Astrocyte (in vitro differentiated cells and primary cell): ENCODE measurements at regions not wholly inside any gene's neighbourhood (a gene's known extent, or its start where the extent isn't known, plus 50 kb on each side); places are given as distances from the start of the nearest gene placed in this dataset.

Experiments
- DNase-seq: peaks from one replicate; pipeline ENCODE4 v3.0.0-alpha.2; 2010; ENCODE audit warnings: low read depth
- FAIRE-seq: peaks from 2 replicates; lab custom pipeline; 2011; peaks lifted over from hg19 to GRCh38; lab: Jason Lieb, UNC
- H2AFZ ChIP-seq: 2 replicates; pipeline ENCODE4 v1.6.0; 2012; ENCODE audit warnings: low read depth, low read length, inconsistent platforms
- H3K27ac ChIP-seq: 2 replicates; pipeline ENCODE4 v1.5.1; 2011; ENCODE audit warnings: low read depth, low read length, inconsistent platforms
- H3K27me3 ChIP-seq: 2 replicates; pipeline ENCODE4 v1.6.0; 2011; ENCODE audit warnings: low read length, inconsistent platforms; ENCODE audit not compliant: insufficient read depth
- H3K36me3 ChIP-seq: 2 replicates; pipeline ENCODE4 v1.5.1; 2011; ENCODE audit warnings: low read length, inconsistent platforms; ENCODE audit not compliant: insufficient read depth
- H3K4me1 ChIP-seq: 2 replicates; pipeline ENCODE4 v1.5.1; 2011; ENCODE audit warnings: low read length, inconsistent platforms; ENCODE audit not compliant: insufficient read depth
- H3K4me2 ChIP-seq: 2 replicates; pipeline ENCODE4 v1.6.0; 2012; ENCODE audit warnings: low read length, inconsistent platforms
- H3K4me3 ChIP-seq: 2 replicates; pipeline ENCODE4 v1.5.1; 2011; ENCODE audit warnings: low read depth, mild to moderate bottlenecking, low read length, inconsistent platforms; ENCODE audit not compliant: insufficient read depth
- H3K79me2 ChIP-seq: 2 replicates; pipeline ENCODE4 v1.6.0; 2012; ENCODE audit warnings: mild to moderate bottlenecking, low read length, inconsistent platforms; ENCODE audit not compliant: insufficient read depth
- H3K9ac ChIP-seq: 2 replicates; pipeline ENCODE4 v1.6.0; 2012; ENCODE audit warnings: mild to moderate bottlenecking, low read length, inconsistent platforms
- H3K9me3 ChIP-seq: 2 replicates; pipeline ENCODE4 v1.5.1; 2012; ENCODE audit warnings: low read depth, mild to moderate bottlenecking, low read length, inconsistent platforms; ENCODE audit not compliant: insufficient read depth
- H4K20me1 ChIP-seq: 2 replicates; pipeline ENCODE4 v1.6.0; 2012; ENCODE audit warnings: low read length, inconsistent platforms; ENCODE audit not compliant: insufficient read depth
- H3K27ac Mint-ChIP-seq: one replicate; pipeline ENCODE4 v1.8.0; 2021; ENCODE audit warnings: mild to moderate bottlenecking, mixed read lengths; ENCODE audit not compliant: unreplicated experiment
- H3K27me3 Mint-ChIP-seq: one replicate; pipeline ENCODE4 v1.8.0; 2021; ENCODE audit warnings: low read depth, mixed read lengths; ENCODE audit not compliant: unreplicated experiment
- H3K36me3 Mint-ChIP-seq: one replicate; pipeline ENCODE4 v1.8.0; 2021; ENCODE audit warnings: low read depth, mixed read lengths; ENCODE audit not compliant: unreplicated experiment
- H3K4me1 Mint-ChIP-seq: one replicate; pipeline ENCODE4 v1.8.0; 2021; ENCODE audit warnings: low read depth, mixed read lengths; ENCODE audit not compliant: unreplicated experiment
- H3K4me3 Mint-ChIP-seq: one replicate; pipeline ENCODE4 v1.8.0; 2021; ENCODE audit warnings: mild to moderate bottlenecking, moderate library complexity, mixed read lengths; ENCODE audit not compliant: unreplicated experiment
- H3K9me3 Mint-ChIP-seq: one replicate; pipeline ENCODE4 v1.8.0; 2021; ENCODE audit warnings: mild to moderate bottlenecking, mixed read lengths; ENCODE audit not compliant: unreplicated experiment
- CTCF ChIP-seq: IDR thresholded peaks from 2 replicates; pipeline ENCODE4 v1.5.1; 2011; ENCODE audit warnings: low read depth, mild to moderate bottlenecking, inconsistent platforms, low read length, moderate library complexity; ENCODE audit not compliant: insufficient read depth
- EZH2 ChIP-seq: IDR thresholded peaks from 2 replicates; pipeline ENCODE4 v1.6.1; 2012; ENCODE audit warnings: mild to moderate bottlenecking, low read length, inconsistent platforms; ENCODE audit not compliant: insufficient read depth

GRCh38 chr3:29201604-29202003 lies 79.3 kb upstream of the RBMS3 start:
- H3K4me3 ChIP-seq = no peak overlapping the region
- H3K4me2 ChIP-seq = no peak overlapping the region
- Mint-ChIP-seq H3K27ac (no peak overlapping the region), H3K4me1 (peaks cover 8% of the 10 kb centered on the region), H3K4me3 (no peak overlapping the region), H3K27me3 (no peaks in the 10 kb centered on the region), H3K9me3 (no peaks in the 10 kb centered on the region), H3K36me3 (no peaks in the 10 kb centered on the region)
- no peaks in the 10 kb centered on the region for H4K20me1 ChIP-seq
- no peak overlapping the region for H3K9ac ChIP-seq
- H2AFZ ChIP-seq = no peak overlapping the region
- no peak for DNase-seq
- no peak for FAIRE-seq
- peaks cover 20% of the 10 kb centered on the region for H3K4me1 ChIP-seq
- H3K27ac ChIP-seq = no peak overlapping the region
- no peaks in the 10 kb centered on the region for H3K36me3 ChIP-seq
- no peaks in the 10 kb centered on the region for H3K79me2 ChIP-seq
- no peaks in the 10 kb centered on the region for H3K27me3 ChIP-seq
- no peak for TF ChIP-seq CTCF
- TF ChIP-seq EZH2 = no peak
- H3K9me3 ChIP-seq = no peaks in the 10 kb centered on the region

- H3K27me3 Mint-ChIP-seq = no peaks in the 10 kb centered on the region
- H3K9ac ChIP-seq = no peak overlapping the region
- no peaks in the 10 kb centered on the region for H3K36me3 Mint-ChIP-seq
- DNase-seq (peak; percentile 54), FAIRE-seq (peak; percentile 97)
- peaks cover 20% of the 10 kb centered on the region for H3K4me1 ChIP-seq
- peak overlapping the region; percentile 28 for H3K27ac ChIP-seq
- H3K27me3 ChIP-seq = no peaks in the 10 kb centered on the region
- TF ChIP-seq CTCF = no peak
- no peak for TF ChIP-seq EZH2
- H3K9me3 Mint-ChIP-seq = no peaks in the 10 kb centered on the region
- H3K9me3 ChIP-seq = no peaks in the 10 kb centered on the region
- peaks cover 8% of the 10 kb centered on the region for H3K4me1 Mint-ChIP-seq
- H4K20me1 ChIP-seq = no peaks in the 10 kb centered on the region
- H3K27ac Mint-ChIP-seq = no peak overlapping the region
- no peaks in the 10 kb centered on the region for H3K79me2 ChIP-seq
- H3K36me3 ChIP-seq = no peaks in the 10 kb centered on the region
- no peak overlapping the region for H3K4me3 ChIP-seq
- no peak overlapping the region for H3K4me3 Mint-ChIP-seq
- H2AFZ ChIP-seq = no peak overlapping the region
- H3K4me2 ChIP-seq = peak overlapping the region; percentile 60
Measured at GRCh38 chr3:29202378-29202777, 78.5 kb upstream of the RBMS3 start.

GRCh38 chr3:29203851-29204250 lies 77.0 kb upstream of the RBMS3 start:
- Mint-ChIP-seq H3K4me1 (peaks cover 8% of the 10 kb centered on the region), H3K27ac (no peak overlapping the region), H3K4me3 (no peak overlapping the region), H3K9me3 (no peaks in the 10 kb centered on the region), H3K27me3 (no peaks in the 10 kb centered on the region), H3K36me3 (no peaks in the 10 kb centered on the region)
- H3K9ac ChIP-seq = no peak overlapping the region
- H3K79me2 ChIP-seq = no peaks in the 10 kb centered on the region
- DNase-seq (peak; percentile 49), FAIRE-seq (peak; percentile 86)
- TF ChIP-seq EZH2 (no peak), CTCF (no peak)
- no peak overlapping the region for H3K4me2 ChIP-seq
- no peaks in the 10 kb centered on the region for H4K20me1 ChIP-seq
- H3K4me1 ChIP-seq = peaks cover 20% of the 10 kb centered on the region
- no peaks in the 10 kb centered on the region for H3K9me3 ChIP-seq
- H3K4me3 ChIP-seq = no peak overlapping the region
- H2AFZ ChIP-seq = no peak overlapping the region
- no peaks in the 10 kb centered on the region for H3K27me3 ChIP-seq
- H3K36me3 ChIP-seq = no peaks in the 10 kb centered on the region
- H3K27ac ChIP-seq = peak overlapping the region; percentile 40
